HG03108 (cell line): ENCODE measurements at regions not wholly inside any gene's neighbourhood (a gene's known extent, or its start where the extent isn't known, plus 50 kb on each side); places are given as distances from the start of the nearest gene placed in this dataset.

Experiments
- ATAC-seq: cut with Tn5 transposase; IDR thresholded peaks from one replicate; pipeline ENCODE4 v1.9.1; 2021; ENCODE audit warnings: moderate library complexity; ENCODE audit not compliant: unreplicated experiment

- no peak for ATAC-seq
These were observed 202.2 kb upstream of the HMGA2 start for GRCh38 chr12:65622056-65622455.

- no peak for ATAC-seq
These were observed 200.8 kb upstream of the HMGA2 start for GRCh38 chr12:65623507-65623906.

DNA sequence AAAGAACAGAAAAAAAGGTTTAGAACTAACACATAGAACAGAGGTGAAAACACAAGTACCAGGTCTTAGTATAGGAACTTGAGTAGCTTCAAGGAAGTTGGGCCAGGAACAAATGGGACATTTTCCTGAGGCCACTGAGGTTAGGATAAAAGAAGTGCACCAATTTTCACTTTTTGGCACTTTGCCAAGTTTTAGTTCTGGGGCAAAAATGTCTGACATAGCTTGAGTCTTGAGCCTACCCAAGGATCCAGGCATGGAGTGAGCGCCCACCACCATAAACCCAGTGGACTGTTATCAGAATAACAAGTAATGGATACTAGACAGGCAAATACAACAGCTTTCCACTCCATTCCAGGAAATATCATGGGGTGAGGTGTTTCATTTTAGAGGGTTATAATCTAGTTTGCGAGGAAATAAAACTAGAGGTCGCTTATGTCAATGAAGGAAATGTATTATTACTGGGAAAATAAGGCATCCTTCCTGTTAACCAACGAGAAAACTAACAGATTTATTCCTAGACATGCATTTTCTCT is 199.7 kb upstream of the HMGA2 start:
- no peak for ATAC-seq

DNA sequence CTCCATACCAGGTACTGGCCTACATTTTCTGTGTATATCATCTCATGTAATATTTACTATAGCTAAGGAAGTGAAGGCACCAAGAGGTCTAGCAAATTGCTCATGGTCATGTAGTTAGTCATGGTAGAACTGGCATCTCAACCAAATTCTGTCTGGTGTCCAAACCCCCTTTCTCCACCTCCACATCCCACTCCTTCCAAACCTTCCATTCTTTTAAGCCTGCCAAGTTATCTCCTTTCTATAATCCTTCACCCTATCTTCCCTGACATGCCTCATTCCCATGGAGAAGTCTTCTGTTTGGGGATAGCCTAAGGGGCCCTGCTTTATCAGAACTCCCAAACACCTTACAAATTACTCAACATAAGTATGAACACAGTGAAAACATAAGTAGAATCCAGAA is 196.2 kb upstream of the HMGA2 start:
- ATAC-seq: no peak

GRCh38 chr12:65630555-65630954 is 193.7 kb upstream of the HMGA2 start:
- no peak for ATAC-seq

DNA sequence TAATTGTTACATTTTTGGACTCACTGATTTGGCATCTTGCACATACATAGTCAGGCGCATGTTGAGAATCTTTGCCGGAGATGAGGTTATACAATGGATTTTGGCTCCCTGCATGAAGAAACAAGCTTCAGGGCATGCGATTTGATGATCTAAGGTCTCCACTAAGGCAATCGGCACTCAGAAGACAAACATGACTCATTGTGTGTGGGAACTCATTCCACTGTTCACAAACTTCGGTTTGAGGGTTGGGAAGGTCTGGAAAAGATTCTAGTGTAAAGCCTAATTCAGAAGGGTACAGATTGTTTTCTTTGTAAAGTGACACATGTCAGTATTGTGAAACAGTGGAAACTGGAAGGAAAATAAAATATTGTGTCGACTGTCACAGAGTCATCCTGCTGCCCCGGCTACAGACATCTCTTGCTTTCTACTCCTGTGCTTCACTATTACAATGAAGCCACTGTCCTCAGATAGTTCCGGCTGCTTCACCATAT is 192.6 kb upstream of the HMGA2 start:
- no peak for ATAC-seq

- ATAC-seq: no peak
These were observed 192.0 kb upstream of the HMGA2 start for GRCh38 chr12:65632131-65632855.

DNA sequence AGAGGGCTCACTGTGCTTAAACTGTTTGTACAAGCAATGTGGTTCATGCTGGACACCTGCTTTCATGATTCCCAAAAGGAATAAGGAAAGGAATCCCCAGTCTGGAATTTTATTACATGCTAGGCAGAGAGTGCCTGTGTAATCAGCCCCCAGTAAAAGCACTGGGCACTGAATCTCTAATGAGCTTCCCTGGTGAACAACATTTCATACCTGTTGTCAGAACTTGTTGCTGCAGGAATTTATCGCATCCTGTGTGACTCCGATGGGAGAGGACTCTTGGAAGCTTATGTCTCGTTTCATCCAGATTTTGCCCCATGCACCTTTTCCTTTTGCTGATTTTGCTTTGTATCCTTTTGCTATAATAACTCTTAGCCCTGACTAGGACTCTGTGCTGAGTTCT is 190.2 kb upstream of the HMGA2 start:
- no peak for ATAC-seq

GRCh38 chr12:65634626-65635331 is 189.5 kb upstream of the HMGA2 start:
- no peak for ATAC-seq

DNA sequence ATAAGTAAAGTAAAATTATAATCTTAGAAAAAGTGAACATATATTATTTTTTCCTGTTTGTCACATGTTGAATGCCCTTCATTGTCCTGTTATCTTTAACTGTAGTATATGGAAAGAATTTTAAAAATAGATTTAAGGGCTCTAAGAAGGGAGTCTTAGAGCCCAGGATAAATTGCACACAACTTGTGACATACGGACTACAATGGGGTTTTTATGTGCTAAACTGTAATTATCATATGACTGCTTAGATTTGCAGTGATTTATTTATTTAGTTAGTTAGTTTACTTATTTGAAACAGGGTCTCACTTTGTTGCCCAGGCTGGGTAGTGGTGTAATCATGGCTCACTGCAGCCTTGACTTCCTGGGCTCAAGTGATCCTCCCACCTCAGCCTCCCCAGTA is 187.8 kb upstream of the HMGA2 start:
- ATAC-seq: no peak

- no peak for ATAC-seq
These were observed 187.1 kb upstream of the HMGA2 start for GRCh38 chr12:65637150-65637549.

DNA sequence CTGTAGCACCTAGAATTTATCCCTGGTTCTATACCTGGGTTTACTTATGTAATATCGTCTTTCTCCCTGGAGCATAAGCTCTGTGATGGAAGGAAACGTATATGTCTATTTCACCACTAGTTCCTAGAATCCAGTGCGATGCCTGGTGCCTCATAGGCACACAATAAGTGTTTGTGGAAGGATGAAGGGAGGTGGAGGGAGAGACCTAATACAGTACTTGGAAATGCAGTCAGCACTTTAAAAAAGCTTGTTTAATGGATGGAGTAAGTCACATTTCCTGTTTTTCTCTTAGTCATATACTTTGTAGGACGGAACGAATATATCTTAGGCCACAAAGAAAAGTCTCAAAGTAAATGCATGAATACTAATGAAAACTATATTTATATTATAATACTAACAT is 186.5 kb upstream of the HMGA2 start:
- no peak for ATAC-seq

DNA sequence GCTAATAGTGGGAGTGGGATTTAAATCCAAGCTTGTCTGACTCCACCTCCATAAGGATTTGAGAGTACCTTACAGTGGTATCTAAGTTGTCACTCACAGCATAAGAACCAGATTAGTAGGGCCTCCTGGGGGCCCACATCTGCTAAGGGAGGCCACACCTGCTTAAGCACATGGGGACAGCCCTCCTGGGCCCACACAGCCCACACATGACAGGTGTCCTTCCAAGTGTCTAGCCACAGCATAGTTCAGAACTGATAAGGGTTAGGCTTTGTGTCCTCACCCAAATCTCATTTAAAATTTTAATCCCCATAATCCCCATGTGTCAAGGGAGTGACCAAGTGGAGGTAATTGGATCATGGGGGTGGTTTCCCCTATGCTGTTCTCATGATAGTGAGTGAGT is 186.0 kb upstream of the HMGA2 start:
- no peak for ATAC-seq

GRCh38 chr12:65640489-65640901 is 183.8 kb upstream of the HMGA2 start:
- no peak for ATAC-seq

DNA sequence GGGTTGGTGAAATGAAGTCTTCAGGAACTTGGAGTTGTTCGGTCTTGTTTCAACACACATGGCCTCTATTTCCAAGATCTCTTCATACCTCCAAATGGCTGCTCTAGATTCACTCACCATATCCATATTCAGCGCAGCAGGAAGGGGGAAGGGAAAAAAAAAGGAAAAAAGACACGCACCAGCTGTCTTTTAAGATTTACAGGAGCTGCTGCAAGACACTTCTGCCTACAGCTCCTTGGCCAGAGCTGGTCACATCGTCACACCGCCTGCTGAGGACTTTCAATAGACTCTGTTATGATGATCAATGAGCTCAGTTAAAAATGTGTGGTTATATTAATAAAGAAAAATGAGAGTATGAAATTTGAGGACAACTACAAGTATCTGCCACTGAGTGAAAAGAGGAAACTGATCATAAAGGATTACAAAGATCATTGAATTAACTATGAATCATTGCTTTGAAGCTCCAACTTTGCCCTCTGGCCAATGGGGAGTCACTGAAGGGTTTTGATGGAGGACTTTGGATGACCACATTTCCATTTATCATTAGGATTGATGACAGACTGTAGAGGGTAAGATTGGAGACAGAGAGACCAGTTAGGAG is 182.1 kb upstream of the HMGA2 start:
- ATAC-seq: no peak

- no peak for ATAC-seq
These were observed 181.1 kb upstream of the HMGA2 start for GRCh38 chr12:65643171-65643570.

GRCh38 chr12:65643595-65644386 is 180.5 kb upstream of the HMGA2 start:
- ATAC-seq: no peak

DNA sequence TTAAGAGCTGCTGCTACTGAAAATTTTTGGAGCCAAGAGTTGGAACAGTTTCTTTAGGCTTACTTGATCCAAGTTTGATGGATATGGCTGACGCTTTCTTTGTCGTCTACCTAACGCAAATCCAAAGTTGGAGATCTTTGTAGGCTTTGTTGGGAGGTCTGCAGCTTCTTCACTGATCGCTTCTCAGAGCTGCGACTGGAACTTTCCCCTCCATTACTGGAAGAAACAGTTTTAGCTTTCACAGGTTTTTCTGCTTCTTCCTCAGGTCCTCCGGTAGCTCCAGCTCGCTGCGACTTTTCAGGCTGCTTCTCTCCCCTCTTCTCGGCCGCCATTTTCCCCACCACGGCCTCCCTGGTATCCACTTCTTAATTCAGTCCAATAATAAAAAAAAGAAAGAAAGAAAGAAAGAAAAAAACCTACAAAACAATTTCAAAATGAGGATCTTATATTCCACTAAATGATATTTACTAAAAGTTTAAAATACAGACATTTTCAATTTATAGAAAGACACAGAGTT is 178.1 kb upstream of the HMGA2 start:
- no peak for ATAC-seq

GRCh38 chr12:65647074-65647473 is 177.2 kb upstream of the HMGA2 start:
- ATAC-seq: no peak

DNA sequence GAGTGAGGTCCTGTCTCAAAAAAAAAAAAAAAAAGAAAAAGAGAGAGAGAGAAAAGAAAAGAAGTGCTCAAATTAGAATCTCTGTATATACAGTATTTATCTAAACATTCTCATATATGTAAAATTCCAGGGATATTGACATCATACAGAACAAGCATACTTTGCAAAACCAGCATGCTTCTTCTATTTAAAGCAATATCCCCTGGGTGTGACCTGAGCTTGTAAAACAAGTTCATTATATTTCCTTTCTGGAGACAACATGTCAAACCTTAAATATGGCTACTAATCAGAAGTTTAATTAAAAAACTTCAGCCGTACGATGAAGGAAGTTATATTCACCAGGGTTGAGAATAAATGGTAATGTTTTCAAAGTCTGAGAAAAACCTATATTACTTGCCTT is 175.8 kb upstream of the HMGA2 start:
- ATAC-seq: no peak

DNA sequence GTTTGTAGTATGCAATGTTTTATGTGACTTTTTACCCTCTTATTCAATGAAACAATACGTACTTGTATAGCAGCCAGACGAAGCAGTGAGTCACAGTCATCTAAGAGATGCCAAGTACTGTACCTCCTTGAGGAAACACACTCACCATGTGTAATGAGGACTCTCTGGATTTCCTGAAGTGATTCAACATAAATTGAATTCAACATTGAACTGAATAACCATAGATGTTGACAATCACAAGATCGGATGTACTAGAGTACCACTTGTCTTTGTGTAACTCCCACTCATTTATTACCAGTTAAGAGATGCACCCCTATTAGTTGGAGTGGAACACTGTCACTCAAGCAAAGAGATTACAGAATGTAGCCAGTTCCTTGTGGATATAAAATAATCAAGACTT is 175.2 kb upstream of the HMGA2 start:
- ATAC-seq: no peak
